ENCODE measurements at regions not wholly inside any gene's neighbourhood (a gene's known extent, or its start where the extent isn't known, plus 50 kb on each side); places are given as distances from the start of the nearest gene placed in this dataset.

- DNase-seq (ENCODE audit: low read depth), result no peak
- TF ChIP-seq CTCF (IDR thresholded peaks at IDR 0.05; ENCODE audit: low read length, missing control alignments), result no peak
- no peak overlapping the region for H3K4me3 ChIP-seq (replicated peaks; ENCODE audit: low read depth, low read length)
Observed at GRCh38 chr14:94690896-94691659, 78.8 kb downstream of the GSC start.

GRCh38 chr14:94690486-94690885 is 78.3 kb downstream of the SERPINA3 start:
- H3K4me3 ChIP-seq (replicated peaks; ENCODE audit: low read depth, low read length), result no peak overlapping the region
- no peak for TF ChIP-seq CTCF (IDR thresholded peaks at IDR 0.05; ENCODE audit: low read length, missing control alignments)
- DNase-seq (ENCODE audit: low read depth), result no peak

- no peak for DNase-seq (ENCODE audit: low read depth)
- no peak for TF ChIP-seq CTCF (IDR thresholded peaks at IDR 0.05; ENCODE audit: low read length, missing control alignments)
- no peak overlapping the region for H3K4me3 ChIP-seq (replicated peaks; ENCODE audit: low read depth, low read length)
Observed at GRCh38 chr14:94689985-94690400, 77.8 kb downstream of the SERPINA3 start.

GRCh38 chr14:94689218-94689984 is 77.2 kb downstream of the SERPINA3 start:
- peak; percentile 69 for TF ChIP-seq CTCF (IDR thresholded peaks at IDR 0.05; ENCODE audit: low read length, missing control alignments)
- DNase-seq (ENCODE audit: low read depth), result peak; percentile 53
- peak overlapping the region; percentile 27 for H3K4me3 ChIP-seq (replicated peaks; ENCODE audit: low read depth, low read length)

- no peak overlapping the region for H3K4me3 ChIP-seq (replicated peaks; ENCODE audit: low read depth, low read length)
- no peak for TF ChIP-seq CTCF (IDR thresholded peaks at IDR 0.05; ENCODE audit: low read length, missing control alignments)
- DNase-seq (ENCODE audit: low read depth), result no peak
Observed at GRCh38 chr14:94686511-94687160, 74.4 kb downstream of the SERPINA3 start.

- no peak overlapping the region for H3K4me3 ChIP-seq (replicated peaks; ENCODE audit: low read depth, low read length)
- no peak for TF ChIP-seq CTCF (IDR thresholded peaks at IDR 0.05; ENCODE audit: low read length, missing control alignments)
- DNase-seq (ENCODE audit: low read depth), result no peak
Observed at GRCh38 chr14:94685681-94686485, 73.7 kb downstream of the SERPINA3 start.
